WTC11 (cell line): ENCODE measurements at regions not wholly inside any gene's neighbourhood (a gene's known extent, or its start where the extent isn't known, plus 50 kb on each side); places are given as distances from the start of the nearest gene placed in this dataset.

Experiments
- ATAC-seq: fragments of 200-7000 bp; cut with Tn5 transposase; 2 replicates; pipeline ENCODE4 v1.10.0; 2021; ENCODE audit warnings: mild to moderate bottlenecking, moderate library complexity
- CTCF ChIA-PET: fragments of 300-600 bp; sonication (Branson Sonifier 250); formaldehyde crosslinking; loops from one replicate; lab custom pipeline; 2021; ENCODE audit warnings: antibody characterized with exemption; lab: Charles Lee
- POLR2A ChIA-PET: fragments of 350-600 bp; sonication (Branson Sonifier 250); formaldehyde crosslinking; loops from one replicate; lab custom pipeline; 2021; ENCODE audit warnings: antibody characterized with exemption; lab: Charles Lee
- DNase-seq: peaks from one replicate; pipeline ENCODE4 v3.0.0; 2021; ENCODE audit warnings: low spot score
- H3K27ac Mint-ChIP-seq: 2 replicates; pipeline ENCODE4 v1.8.0; 2021; ENCODE audit warnings: mixed read lengths
- H3K27me3 Mint-ChIP-seq: 2 replicates; pipeline ENCODE4 v1.8.0; 2021; ENCODE audit warnings: low read depth, mild to moderate bottlenecking, moderate library complexity, mixed read lengths
- H3K36me3 Mint-ChIP-seq: 2 replicates; pipeline ENCODE4 v1.8.0; 2021; ENCODE audit warnings: mixed read lengths
- H3K4me1 Mint-ChIP-seq: 2 replicates; pipeline ENCODE4 v1.8.0; 2022; ENCODE audit warnings: mixed read lengths
- H3K4me3 Mint-ChIP-seq: 2 replicates; pipeline ENCODE4 v1.8.0; 2021; ENCODE audit warnings: mild to moderate bottlenecking, moderate library complexity, mixed read lengths
- H3K9me3 Mint-ChIP-seq: 2 replicates; pipeline ENCODE4 v1.8.0; 2021; ENCODE audit warnings: mixed read lengths
- ATF1 ChIP-seq: sonication (generic); formaldehyde crosslinking; IDR thresholded peaks from 2 replicates; pipeline ENCODE4 v1.8.1; 2023; ENCODE audit warnings: mild to moderate bottlenecking, moderate library complexity, missing genetic modification reagents
- ATF2 ChIP-seq: sonication (generic); formaldehyde crosslinking; IDR thresholded peaks from 2 replicates; pipeline ENCODE4 v1.8.1; 2022; ENCODE audit warnings: low read depth, missing genetic modification reagents, borderline replicate concordance
- CBFB ChIP-seq: sonication (generic); formaldehyde crosslinking; IDR thresholded peaks from 2 replicates; pipeline ENCODE4 v1.8.1; 2022; ENCODE audit warnings: mild to moderate bottlenecking, low read depth, missing genetic modification reagents
- E2F1 ChIP-seq: sonication (generic); formaldehyde crosslinking; IDR thresholded peaks from 2 replicates; pipeline ENCODE4 v1.8.0; 2022; ENCODE audit warnings: mild to moderate bottlenecking, missing genetic modification reagents
- E2F4 ChIP-seq: sonication (generic); formaldehyde crosslinking; IDR thresholded peaks from 2 replicates; pipeline ENCODE4 v1.8.1; 2022; ENCODE audit warnings: low read depth, mild to moderate bottlenecking, moderate library complexity, missing genetic modification reagents, borderline replicate concordance
- ERG ChIP-seq: fragments of 250-450 bp; sonication (Bioruptor Pico); IDR thresholded peaks from 2 replicates; pipeline ENCODE4 v1.8.0; 2021; ENCODE audit warnings: mild to moderate bottlenecking
- FOXP1 ChIP-seq: sonication (generic); formaldehyde crosslinking; IDR thresholded peaks from 2 replicates; pipeline ENCODE4 v1.8.0; 2022; ENCODE audit warnings: missing genetic modification reagents, mild to moderate bottlenecking, moderate library complexity, borderline replicate concordance
- GRHL2 ChIP-seq: fragments of 250-450 bp; sonication (Bioruptor Pico); IDR thresholded peaks from 2 replicates; pipeline ENCODE4 v1.8.0; 2022; ENCODE audit warnings: mild to moderate bottlenecking, moderate library complexity; ENCODE audit not compliant: insufficient replicate concordance, severe bottlenecking
- JUN ChIP-seq: sonication (generic); formaldehyde crosslinking; IDR thresholded peaks from 2 replicates; pipeline ENCODE4 v1.8.0; 2023; ENCODE audit warnings: mild to moderate bottlenecking, missing genetic modification reagents
- MLX ChIP-seq: sonication (generic); formaldehyde crosslinking; IDR thresholded peaks from 2 replicates; pipeline ENCODE4 v1.8.1; 2023; ENCODE audit warnings: mild to moderate bottlenecking, missing genetic modification reagents, moderate library complexity
- MYBL2 ChIP-seq: sonication (generic); formaldehyde crosslinking; IDR thresholded peaks from 2 replicates; pipeline ENCODE4 v1.8.1; 2023; ENCODE audit warnings: mild to moderate bottlenecking, moderate library complexity, missing genetic modification reagents
- NR1H2 ChIP-seq: sonication (generic); formaldehyde crosslinking; IDR thresholded peaks from 2 replicates; pipeline ENCODE4 v1.9.0; 2021; ENCODE audit warnings: mild to moderate bottlenecking, moderate library complexity, missing genetic modification reagents
- NR3C1 ChIP-seq: sonication (generic); formaldehyde crosslinking; conservative IDR thresholded peaks from 2 replicates; pipeline ENCODE4 v1.8.1; 2023; ENCODE audit warnings: low read depth, mild to moderate bottlenecking, missing genetic modification reagents
- RORB ChIP-seq: fragments of 250-450 bp; sonication (Bioruptor Pico); IDR thresholded peaks from 2 replicates; pipeline ENCODE4 v1.9.0; 2021; ENCODE audit warnings: mild to moderate bottlenecking
- SMAD3 ChIP-seq: sonication (generic); formaldehyde crosslinking; IDR thresholded peaks from 2 replicates; pipeline ENCODE4 v1.8.0; 2022; ENCODE audit warnings: missing genetic modification reagents, mild to moderate bottlenecking, borderline replicate concordance
- STAT6 ChIP-seq: sonication (generic); formaldehyde crosslinking; conservative IDR thresholded peaks from 2 replicates; pipeline ENCODE4 v1.8.1; 2023; ENCODE audit warnings: mild to moderate bottlenecking, low read depth, missing genetic modification reagents, moderate library complexity
- TP53 ChIP-seq: sonication (generic); formaldehyde crosslinking; IDR thresholded peaks from 2 replicates; pipeline ENCODE4 v1.8.1; 2023; ENCODE audit warnings: mild to moderate bottlenecking, missing genetic modification reagents
- USF1 ChIP-seq: sonication (generic); formaldehyde crosslinking; IDR thresholded peaks from 2 replicates; pipeline ENCODE4 v1.8.0; 2022; ENCODE audit warnings: mild to moderate bottlenecking, missing genetic modification reagents
- ZNF317 ChIP-seq: sonication (generic); formaldehyde crosslinking; IDR thresholded peaks from 2 replicates; pipeline ENCODE4 v1.8.1; 2023; ENCODE audit warnings: low read depth, mild to moderate bottlenecking, moderate library complexity, missing genetic modification reagents, borderline replicate concordance
- ZNF416 ChIP-seq: fragments of 250-450 bp; sonication (Bioruptor Pico); IDR thresholded peaks from 2 replicates; pipeline ENCODE4 v1.9.0; 2021; ENCODE audit warnings: mild to moderate bottlenecking, inconsistent platforms
- ZNF423 ChIP-seq: fragments of 250-450 bp; sonication (Bioruptor Pico); IDR thresholded peaks from 2 replicates; pipeline ENCODE4 v2.1.2; 2022; ENCODE audit warnings: mild to moderate bottlenecking, moderate library complexity
- ZNF512 ChIP-seq: sonication (generic); formaldehyde crosslinking; IDR thresholded peaks from 2 replicates; pipeline ENCODE4 v1.8.1; 2022; ENCODE audit warnings: missing genetic modification reagents, borderline replicate concordance

GRCh38 chr3:117253636-117254035, 544.1 kb downstream of the TUSC7 start:
- ChIA-PET CTCF (no interaction called here), POLR2A (no interaction called here)
- Mint-ChIP-seq H3K9me3 (no peaks in the 10 kb centered on the region), H3K4me1 (no peaks in the 10 kb centered on the region), H3K27me3 (no peaks in the 10 kb centered on the region), H3K36me3 (no peaks in the 10 kb centered on the region), H3K4me3 (no peak overlapping the region), H3K27ac (no peak overlapping the region)
- TF ChIP-seq NR3C1 (CRISPR knock-in tag) (no peak), STAT6 (CRISPR knock-in tag) (no peak), MLX (no peak), E2F4 (CRISPR knock-in tag) (no peak), SMAD3 (CRISPR knock-in tag) (no peak), E2F1 (CRISPR knock-in tag) (no peak), ZNF416 (CRISPR knock-in tag) (no peak), CBFB (CRISPR knock-in tag) (no peak), ERG (CRISPR knock-in tag) (no peak), ZNF423 (no peak), MYBL2 (CRISPR knock-in tag) (no peak), JUN (no peak), NR1H2 (CRISPR knock-in tag) (no peak)
- DNase-seq (no peak), ATAC-seq (no peak)

GRCh38 chr3:117254985-117255384, 545.4 kb downstream of the TUSC7 start:
- no peak for DNase-seq
- Mint-ChIP-seq H3K27ac (no peak overlapping the region), H3K36me3 (no peaks in the 10 kb centered on the region), H3K9me3 (no peaks in the 10 kb centered on the region), H3K27me3 (no peaks in the 10 kb centered on the region), H3K4me1 (no peaks in the 10 kb centered on the region), H3K4me3 (no peak overlapping the region)
- CTCF ChIA-PET = interaction anchor here (0.8 kb wide), 1 partner anchor 484 kb away, joined by 3 read pairs; no protein-coding TSS in a partner anchor
- ATAC-seq = no peak
- POLR2A ChIA-PET = no interaction called here
- TF ChIP-seq ZNF423 (no peak), GRHL2 (no peak), TP53 (CRISPR knock-in tag) (no peak), ERG (CRISPR knock-in tag) (no peak), MYBL2 (CRISPR knock-in tag) (no peak), USF1 (CRISPR knock-in tag) (no peak), ATF2 (CRISPR knock-in tag) (no peak), RORB (CRISPR knock-in tag) (no peak), ZNF317 (CRISPR knock-in tag) (no peak), ZNF512 (CRISPR knock-in tag) (no peak), FOXP1 (CRISPR knock-in tag) (no peak), ATF1 (no peak)
